Hematopoietic multipotent progenitor cell treated with erythropoietin and hydrocortisone succinate and interleukin-3 and kit ligand, for 17 days (in vitro differentiated cells): ENCODE measurements at regions not wholly inside any gene's neighbourhood (a gene's known extent, or its start where the extent isn't known, plus 50 kb on each side); places are given as distances from the start of the nearest gene placed in this dataset.
"Not testable (repeated sequence)": the region's sequence is repeated elsewhere in the genome, so short reads cannot be mapped to it uniquely, and the experiment has no call there.

Experiments
- DNase-seq: peaks from one replicate; pipeline ENCODE4 v3.0.0-alpha.2; 2015; ENCODE audit warnings: low spot score

DNA sequence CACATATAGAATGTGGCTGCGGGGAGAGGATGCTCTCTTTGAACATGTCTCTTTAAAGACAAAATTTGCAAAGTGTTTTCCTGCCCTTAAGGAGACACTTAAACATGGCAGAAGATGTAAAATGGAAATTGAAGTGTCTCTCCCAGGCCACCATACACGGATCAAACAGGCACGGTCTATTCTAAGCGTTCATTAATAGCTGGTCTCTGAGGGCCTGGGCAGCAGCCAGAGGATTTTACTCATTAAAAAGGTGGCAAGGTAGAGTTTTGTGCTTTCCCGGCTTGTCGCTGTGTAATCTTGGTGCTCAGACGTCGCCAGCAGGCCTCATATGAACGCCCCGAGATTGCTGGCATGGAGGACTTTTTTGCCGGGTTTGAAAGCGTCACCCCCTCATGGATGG is 205.5 kb downstream of the EMX2 start:
- no peak for DNase-seq

DNA sequence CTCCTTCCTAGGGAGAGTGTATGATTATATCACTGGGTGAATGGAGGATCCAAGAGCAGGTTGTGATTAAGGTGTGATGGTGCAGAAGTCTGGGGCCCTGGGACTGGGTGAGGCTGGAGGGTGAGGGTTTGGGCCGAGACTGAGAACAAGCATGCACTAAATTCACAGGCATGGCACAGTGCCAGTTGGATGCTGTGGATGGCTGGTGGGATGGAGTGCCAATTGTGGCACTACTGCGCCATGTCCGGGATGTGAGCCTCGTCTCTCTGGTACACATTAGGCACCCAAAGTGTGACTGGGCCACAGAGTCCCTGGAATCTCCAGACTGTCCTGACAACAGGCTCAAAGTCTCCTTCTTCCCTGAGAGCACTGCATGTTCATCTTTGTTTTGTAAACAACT is 208.1 kb downstream of the EMX2 start:
- DNase-seq: no peak

DNA sequence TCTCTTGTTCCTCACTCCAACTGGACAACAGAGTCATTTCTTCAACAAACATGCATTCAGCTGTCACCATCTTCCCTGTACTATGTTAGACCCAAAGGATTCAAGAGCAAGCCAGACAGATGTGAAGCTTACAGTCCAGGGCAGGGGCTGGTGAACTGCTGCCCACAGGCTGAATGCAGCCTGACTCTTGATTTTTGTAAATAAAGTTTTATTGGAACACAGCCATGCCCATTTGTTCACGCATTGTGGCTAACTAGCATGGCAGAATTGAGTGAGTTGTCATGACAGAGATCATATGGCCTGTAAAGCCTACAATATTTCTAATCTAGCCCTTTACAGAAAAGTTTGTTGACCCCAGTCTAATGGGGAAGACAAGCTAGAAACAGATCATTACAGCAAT is 208.7 kb downstream of the EMX2 start:
- no peak for DNase-seq

DNA sequence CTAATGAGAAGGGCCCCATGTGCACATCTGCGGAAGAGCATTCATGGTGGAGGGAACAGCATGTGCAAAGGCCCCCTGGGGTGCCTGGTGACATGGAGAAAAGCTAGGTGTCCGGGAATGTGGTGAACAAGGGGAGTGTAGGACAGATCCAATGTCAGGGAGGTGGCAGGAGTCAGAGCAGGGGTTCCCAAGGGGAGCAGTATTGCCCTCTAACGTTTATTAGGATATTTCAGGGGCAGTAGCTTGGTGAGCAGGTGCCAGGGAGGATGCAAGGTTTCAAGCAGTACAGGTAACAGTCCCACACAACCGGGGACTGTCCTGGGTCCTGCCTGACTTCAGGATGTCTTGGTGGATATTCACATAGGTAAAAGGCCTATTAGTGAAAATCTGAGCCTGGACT is 209.6 kb downstream of the EMX2 start:
- no peak for DNase-seq

DNA sequence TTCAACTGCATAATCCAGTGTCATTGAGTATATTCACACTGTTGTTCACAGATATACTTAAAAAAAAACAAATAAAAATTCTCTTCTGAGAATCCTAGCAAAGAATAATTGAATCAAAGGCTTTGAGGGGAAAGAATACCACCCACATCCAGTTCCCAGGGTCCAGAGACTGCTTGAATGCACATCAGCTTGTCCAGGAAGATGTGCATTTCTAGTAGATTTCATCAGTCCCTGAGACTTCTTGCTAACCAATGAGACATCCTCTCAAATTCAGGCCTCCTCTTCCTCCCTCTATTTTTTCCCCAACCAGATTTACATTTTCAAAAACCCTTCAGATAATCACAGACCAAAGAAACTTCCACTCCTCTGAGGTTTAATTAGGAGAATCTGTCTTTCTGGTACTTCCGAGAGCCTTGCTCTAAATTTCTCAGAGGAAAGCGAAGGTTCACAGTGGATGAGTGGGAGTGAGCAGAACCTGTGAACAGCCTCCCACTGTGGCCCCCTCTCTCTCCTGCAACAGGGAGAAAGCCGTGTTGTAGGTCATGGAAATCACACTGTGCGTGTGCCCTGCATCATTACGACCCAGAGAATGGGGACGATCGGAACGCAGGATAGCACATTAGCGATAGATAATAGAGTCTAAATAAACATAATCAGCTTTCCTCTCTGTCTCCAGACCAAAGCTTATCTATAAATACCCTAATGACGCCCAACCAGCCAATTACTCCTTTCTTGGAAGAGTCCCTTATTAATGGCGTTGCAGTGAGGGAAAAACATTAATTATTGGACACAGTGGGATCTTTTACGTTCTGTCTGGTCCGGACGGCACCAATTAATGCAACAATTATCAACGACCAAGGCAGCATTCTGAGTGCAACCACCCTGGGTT is 212.5 kb downstream of the EMX2 start:
- no peak for DNase-seq

DNA sequence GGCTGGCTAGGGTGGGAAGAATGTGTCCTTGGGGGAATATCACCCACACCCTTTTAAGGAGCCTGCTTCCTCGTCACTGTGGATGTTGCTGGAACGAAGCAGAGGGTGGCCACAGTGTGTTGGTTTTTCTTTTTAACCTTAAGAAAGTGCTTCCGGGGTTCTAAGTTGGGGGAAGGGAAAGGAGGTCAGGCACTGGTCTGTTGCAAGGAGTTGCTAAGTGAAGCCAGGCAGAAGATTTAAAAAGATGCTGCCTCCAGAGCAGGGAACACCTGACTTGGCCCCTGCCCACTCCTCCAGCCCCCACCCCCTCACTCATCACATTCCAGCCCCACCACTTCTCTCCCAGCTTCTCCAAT is 213.1 kb downstream of the EMX2 start:
- DNase-seq: no peak

DNA sequence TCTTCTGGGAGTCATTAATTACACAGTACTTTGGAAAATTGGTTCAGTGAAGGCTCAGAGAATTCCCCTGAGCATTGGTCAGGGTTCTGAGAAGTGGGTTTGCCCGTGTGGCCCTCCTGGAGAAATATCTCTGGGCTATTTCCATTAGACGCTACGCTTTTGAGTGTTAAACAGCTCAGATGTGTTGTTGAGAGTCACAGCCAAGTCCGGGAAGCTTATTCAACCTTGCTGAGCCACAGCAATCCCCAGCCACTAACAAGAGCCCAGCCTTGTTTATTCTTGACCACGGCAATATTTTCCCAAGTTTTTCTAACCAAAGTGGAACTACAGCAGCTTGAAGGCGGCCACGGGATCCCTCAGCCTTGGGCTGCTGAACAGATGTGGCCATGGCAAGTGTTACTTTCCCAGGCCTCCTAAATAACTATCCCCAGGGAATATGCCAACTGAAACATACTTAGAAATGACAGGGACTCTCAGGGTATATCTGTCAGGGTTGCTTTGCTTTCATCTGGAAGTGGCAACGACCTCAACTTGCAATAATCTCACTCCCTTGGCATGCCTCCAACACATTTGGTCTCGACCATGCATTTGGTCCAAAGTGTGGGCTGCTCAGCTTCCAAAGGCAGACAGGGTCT is 214.7 kb downstream of the EMX2 start:
- no peak for DNase-seq

DNA sequence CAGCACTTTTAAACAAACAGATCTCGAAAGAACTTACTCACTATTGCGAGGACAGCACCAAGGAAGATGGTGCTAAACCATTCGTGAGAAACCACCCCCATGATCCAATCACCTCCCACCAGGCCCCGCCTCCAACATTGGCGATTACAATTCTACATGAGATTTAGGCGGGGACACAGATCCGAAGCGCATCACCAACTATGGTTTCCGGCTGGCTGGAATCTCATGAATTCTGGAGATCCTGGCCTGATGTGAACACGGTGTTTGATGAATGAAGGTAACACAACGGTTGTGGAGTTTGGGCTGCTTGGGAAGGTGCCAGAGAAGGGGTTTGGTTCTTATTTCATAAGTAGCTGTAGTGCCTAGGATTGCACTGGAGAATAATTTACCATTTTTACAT is 216.7 kb downstream of the EMX2 start:
- no peak for DNase-seq

DNA sequence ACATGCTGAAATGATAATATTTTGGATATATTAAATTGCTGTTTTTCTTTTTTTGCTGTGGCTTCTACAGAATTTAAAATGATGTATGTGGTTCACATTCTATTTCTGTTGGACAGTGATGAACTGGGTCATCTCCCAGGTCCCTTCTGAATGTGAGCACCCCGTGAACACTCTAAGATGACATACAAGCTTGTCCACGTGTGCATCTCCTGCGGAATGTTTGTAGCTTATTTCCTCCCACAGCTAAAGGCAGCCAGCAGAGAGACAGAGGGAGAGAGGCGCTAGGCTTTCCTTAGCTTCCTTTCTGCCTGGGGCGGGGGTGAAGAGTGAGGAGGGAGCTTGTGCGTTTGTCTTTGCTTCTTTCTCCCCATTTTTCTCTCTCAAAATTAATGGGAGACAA is 219.1 kb downstream of the EMX2 start:
- DNase-seq: no peak

DNA sequence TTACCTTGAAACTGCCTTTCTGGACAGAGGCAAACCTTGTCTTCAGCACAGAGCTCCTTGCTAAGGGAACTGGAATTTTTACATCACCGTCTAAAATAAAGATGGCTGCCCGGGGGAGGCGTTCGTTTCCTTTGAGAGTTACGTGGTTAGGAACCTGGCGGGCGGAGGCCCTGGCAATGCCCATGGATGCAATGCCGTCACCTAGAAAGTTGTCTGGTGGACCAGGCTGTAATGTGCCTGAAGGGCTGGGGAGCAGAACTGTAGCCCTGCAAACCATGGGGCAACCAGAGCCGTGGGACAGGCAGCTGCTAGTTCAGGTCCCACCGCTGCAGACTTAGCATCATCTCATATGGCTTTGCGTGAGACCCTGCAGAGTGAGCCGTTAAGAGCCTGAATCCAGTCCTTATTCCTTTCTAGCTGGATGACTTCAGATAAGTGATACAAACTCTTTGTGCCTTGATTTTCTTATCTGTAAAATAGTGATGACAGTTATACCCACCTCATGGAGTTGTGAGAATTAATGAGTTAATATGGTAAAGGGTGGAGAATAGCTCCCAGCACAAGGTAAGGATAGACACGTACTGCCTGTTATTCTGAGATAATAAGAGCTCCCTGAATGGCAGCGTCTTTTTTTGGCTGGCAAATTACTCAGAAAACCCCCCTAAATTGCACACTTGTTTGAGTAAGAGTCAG is 219.7 kb downstream of the EMX2 start:
- DNase-seq: no peak

DNA sequence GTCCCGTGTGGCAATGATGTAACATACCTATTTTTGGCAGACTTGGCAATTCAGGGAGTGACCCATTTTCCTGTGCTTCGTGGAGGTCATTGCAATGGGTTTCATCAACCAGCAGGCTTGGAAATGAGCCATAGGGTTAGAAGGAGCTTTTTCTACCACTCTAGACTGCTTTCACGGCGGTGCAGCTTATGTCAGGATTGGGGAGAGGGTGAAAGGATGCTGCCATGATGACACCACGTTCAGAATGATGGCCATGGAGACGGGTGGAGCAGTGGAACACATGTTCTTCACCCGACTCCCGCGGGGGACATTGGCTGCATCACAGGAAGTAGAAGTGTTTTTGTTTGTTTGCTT is 220.2 kb downstream of the EMX2 start:
- DNase-seq: no peak

DNA sequence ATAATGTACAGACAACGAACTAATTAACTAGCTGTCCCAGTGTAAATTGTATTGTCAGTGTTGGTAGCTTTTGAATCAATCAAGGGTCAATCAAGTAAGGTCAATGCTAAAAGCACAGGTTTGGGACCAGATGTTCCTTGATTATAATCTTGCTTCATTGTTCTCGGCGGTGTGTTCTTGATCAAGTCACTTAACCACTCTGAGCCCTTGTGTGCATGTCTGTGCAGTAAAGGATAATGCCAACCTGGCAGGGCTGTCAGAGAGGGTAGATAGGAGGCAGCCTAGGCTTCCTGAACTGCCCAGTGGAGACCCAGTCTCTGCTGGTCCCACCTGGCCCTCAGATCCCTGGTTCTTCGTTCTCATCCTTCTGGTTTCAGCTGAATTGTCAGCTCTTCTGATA is 221.0 kb downstream of the EMX2 start:
- DNase-seq: no peak

DNA sequence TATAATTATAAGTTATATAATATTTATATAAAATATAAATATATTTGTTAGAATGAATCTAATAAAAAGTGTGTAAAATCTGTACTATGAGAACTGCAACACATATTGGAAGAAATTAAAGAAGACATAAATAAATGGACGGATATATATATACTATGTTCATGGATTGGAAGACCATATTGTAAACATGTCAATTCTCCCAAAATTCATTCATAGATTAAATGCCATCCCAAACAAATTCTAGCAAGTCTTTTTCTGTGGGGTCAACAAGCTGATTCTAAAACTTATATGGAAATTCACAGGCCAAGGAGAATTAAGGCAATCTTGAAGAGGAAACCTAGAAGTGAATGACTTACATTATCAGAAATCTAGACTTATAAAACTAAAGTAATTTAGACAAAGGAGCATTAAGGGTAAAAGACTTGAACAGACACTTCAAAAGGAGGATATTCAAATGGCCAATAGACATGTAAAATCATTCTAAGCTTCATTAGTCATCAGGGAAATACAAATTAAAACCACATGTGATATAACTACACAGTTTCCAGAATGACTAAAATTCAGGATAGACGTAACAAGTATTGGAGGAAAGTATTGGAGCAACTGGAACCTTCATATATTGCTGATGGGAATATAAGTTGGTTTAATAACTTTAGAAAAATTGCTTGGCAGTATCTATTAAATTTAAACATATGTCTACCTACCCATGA is 225.9 kb downstream of the EMX2 start:
- no peak for DNase-seq

DNA sequence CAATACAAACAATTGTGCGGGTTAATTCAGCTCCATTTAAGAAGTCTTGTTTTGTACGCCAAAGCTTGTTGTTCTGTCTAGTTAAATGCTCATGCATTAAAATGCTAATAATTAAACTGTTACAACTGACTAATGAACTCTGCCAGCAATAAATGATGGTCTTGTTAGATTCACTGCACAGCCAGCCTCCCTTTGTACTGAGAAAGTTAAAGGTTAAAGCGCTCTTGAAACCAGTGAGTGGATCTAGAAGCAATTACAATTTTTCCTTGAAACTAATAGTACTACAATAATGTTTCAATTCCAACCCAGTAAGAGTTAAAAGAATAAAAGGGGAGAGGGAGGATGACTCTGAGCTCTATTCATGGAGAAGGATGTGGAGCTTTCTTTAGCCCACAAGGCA is 233.0 kb downstream of the EMX2 start:
- DNase-seq: no peak

DNA sequence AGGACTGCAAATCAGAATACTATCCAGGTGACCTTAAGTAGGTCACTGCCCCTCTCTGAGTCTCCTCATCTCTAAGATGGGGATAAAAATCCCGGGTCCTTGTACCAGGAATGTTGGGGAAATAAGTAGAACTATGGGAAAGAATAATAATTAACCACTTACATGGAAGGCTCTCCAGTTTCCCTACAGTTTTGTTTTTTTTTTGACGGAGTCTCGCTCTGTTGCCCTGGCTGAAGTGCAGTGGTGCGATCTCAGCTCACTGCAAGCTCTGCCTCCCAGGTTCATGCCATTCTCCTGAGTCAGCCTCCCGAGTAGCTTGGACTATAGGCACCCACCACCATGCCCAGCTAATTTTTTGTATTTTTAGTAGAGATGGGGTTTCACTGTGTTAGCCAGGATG is 234.7 kb downstream of the EMX2 start:
- not testable (repeated sequence) for DNase-seq

DNA sequence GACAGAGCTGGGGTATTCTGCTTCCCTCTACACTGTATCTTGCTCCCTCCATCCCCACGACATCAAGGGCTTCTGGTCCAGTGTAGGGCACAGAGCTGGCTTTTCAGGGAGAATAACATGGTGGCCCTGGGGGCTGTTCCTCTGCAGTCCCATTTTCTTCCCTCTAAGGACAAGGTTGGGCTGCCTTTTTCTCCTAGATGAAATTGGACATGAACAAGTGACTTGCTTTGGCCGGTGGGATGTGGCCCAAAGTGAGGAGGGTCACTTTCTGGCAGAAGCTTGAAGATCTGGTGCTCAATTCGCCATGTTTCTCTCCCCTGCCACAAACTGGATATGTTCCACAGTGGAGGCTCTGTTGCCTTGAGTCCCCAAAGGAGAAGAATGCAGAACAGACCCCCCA is 235.7 kb downstream of the EMX2 start:
- no peak for DNase-seq

DNA sequence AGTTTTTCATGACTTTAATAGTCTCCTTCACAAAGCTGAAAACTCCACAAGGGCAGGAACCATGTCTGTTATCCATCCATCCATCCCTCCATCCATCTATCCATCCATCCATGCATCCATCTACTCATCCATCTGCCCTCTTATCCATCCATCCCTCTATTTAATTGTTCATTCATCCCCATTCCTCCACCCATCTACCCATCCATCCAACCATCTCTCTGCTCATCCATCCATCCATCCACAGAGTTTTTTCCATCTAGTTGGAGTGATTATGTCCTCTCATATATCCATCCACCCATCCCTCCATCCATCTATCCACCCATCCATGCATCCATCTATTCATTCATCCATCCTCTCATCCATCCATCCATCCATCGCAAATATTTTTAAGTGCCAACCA is 237.9 kb downstream of the EMX2 start:
- DNase-seq: no peak

DNA sequence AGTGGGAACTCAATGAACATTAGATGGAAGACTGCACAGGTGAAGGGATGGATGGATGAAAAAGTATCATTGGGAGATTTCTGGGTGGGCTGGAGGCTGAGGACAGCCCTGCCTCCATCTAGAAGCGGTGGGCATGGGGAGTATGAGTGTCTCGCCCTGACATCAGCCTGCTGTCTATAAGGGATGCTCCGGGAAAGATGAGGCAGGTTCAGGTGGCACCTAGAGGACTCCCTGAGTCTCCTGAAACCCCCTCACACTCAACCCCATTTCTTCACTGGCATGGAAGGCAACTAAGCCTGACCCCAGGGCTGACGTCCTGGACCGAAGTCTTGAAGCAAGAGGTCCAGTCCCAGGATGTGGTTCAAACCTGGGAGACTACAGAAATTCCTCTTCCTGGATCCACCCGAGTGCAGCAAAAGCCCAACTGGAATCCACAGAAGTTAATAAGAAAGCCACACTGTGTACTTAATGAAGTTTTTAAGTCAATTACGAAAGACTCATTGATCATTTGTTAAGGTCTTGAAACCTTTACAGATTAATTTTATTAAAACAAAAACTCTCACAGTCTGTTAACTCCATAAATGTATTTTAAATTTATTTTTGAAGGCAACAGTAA is 238.8 kb downstream of the EMX2 start:
- DNase-seq: no peak

DNA sequence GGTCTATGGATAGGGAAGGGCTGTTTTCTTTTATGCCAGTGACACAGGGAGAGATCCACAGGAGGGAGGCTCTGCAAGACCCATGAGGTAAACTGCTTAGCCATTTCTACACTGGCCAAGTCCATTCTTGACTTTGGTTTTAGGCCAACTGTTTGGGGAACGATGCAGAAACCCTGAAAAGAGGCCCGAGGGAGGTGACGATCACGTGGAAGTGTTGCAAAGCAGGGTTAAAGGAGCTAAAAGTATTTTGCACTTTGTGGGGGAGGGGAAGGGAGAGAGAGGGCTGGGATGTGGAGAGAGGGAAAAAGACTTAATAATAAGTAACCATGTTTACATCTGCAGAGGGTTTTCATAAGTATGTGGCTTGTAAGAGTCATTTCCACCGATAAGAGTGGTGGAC is 239.7 kb downstream of the EMX2 start:
- no peak for DNase-seq

DNA sequence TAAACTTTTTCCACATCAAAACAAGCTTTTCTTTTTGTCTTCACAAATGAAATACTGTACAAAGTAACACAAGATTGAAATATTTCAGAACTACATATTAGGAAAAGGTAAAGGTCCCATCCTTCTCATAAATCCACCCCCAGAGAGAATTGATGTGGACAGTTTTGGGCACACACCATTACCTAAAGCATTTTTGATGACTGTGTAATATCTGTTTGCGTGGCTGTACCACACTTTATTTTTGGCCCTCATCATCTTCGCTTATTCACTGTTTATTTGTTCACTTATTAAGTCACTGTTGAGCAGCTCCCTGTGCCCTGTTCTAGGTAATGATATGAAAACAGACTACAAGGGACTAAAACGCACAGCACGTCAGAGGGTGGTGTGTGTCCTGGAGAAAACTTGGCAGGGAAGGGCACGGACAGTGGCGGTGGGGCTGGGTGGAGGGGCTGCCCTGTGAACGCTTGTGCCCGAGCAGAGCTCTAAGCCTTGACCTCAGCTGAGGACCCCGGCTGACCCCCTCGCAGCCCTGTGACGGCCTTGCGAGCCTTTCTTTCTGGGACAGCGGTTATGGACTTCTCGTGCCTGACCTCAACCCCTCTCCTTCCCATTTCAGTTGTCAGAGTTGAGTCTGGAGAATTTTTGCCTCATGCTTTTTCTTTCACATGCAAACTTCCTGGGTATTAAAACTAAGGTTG is 241.3 kb downstream of the EMX2 start:
- no peak for DNase-seq

DNA sequence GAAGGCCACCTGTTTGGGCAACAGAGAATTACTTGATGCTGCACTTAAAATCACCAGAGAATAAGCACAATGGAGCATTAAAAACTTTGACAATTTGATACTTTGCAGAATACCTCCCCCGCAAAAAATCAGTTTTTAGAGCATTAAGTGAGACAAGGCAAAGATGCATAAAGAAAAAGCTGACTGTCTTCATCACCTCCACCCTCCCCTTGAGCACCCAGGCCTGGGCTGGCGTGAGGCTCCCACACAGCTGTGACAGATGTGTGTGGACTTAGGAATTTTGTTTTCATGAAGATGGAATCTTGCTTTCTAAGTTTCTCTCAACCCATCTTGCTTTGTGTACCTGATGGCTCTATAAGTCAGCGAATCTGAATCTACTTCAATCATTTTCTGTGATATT is 242.2 kb downstream of the EMX2 start:
- no peak for DNase-seq

DNA sequence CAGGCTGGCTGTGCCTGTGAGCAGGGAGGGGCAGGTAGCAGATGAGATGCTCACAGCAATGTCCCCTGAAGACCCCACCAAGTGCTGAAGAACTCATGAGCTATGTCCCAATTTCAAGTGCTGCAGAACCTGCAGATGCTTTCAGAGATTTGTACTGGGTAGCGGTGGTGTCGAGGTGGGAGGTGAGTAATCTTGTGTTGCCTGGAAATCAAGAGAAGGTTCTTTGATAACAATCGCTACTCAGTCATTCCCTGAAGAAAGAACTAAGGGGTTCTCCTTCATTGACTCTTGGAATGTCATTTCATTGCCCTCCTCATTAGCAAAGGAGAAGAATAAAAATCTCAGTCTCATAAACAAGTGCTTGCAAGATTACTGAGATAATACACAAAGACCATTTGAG is 246.4 kb downstream of the EMX2 start:
- no peak for DNase-seq
